HG02973 (cell line): ENCODE measurements at regions not wholly inside any gene's neighbourhood (a gene's known extent, or its start where the extent isn't known, plus 50 kb on each side); places are given as distances from the start of the nearest gene placed in this dataset.

ENCODE experiments used
- ATAC-seq: cut with Tn5 transposase; IDR thresholded peaks from one replicate; pipeline ENCODE4 v1.9.1; 2021; ENCODE audit warnings: moderate library complexity; ENCODE audit not compliant: unreplicated experiment

- ATAC-seq = no peak
Measured at GRCh38 chr9:7246917-7247522, 489.2 kb downstream of the KDM4C start.

- ATAC-seq = no peak
Measured at GRCh38 chr9:7245976-7246580, 488.3 kb downstream of the KDM4C start.

GRCh38 chr9:7243838-7244237 lies 486.1 kb downstream of the KDM4C start:
- ATAC-seq = no peak

- ATAC-seq = no peak
Measured at GRCh38 chr9:7242126-7242525, 484.4 kb downstream of the KDM4C start.

- ATAC-seq = no peak
Measured at GRCh38 chr9:7241694-7242093, 483.9 kb downstream of the KDM4C start.

GRCh38 chr9:7240569-7241311 lies 483.0 kb downstream of the KDM4C start:
- ATAC-seq = no peak

GRCh38 chr9:7239708-7240107 lies 481.9 kb downstream of the KDM4C start:
- ATAC-seq = no peak

- no peak for ATAC-seq
Measured at GRCh38 chr9:7238247-7238637, 480.5 kb downstream of the KDM4C start.

- no peak for ATAC-seq
Measured at GRCh38 chr9:7237473-7238246, 479.9 kb downstream of the KDM4C start.

GRCh38 chr9:7236186-7236585 lies 478.4 kb downstream of the KDM4C start:
- no peak for ATAC-seq

GRCh38 chr9:7234144-7234543 lies 476.4 kb downstream of the KDM4C start:
- peak; percentile 78 for ATAC-seq

GRCh38 chr9:7229571-7229970 lies 471.8 kb downstream of the KDM4C start:
- no peak for ATAC-seq

- ATAC-seq = no peak
Measured at GRCh38 chr9:7228726-7229125, 471.0 kb downstream of the KDM4C start.

- ATAC-seq = no peak
Measured at GRCh38 chr9:7227951-7228350, 470.2 kb downstream of the KDM4C start.

GRCh38 chr9:7226007-7226640 lies 468.4 kb downstream of the KDM4C start:
- ATAC-seq = no peak
